ENCODE measurements at regions not wholly inside any gene's neighbourhood (a gene's known extent, or its start where the extent isn't known, plus 50 kb on each side); places are given as distances from the start of the nearest gene placed in this dataset.

DNA sequence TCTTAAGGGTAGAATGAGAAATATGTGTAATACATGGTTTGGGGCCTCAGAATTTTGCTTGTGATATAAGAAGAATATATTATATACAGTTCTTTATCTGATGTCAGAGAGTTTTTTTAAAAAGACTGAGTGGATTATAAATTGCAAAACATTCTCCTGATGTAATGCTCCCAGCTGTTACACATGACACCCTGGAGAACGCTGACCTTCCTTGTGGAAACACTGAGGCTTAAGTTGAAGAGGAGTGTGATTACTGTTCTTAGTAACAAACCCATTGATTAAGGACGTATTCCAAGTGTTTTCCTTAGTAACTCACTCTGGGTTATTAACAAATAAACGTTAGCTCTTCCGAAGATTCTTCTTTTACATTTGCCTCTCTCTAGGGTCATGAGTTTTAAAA, 1069.3 kb upstream of the CNTNAP5 start:
- no peak for DNase-seq

GRCh38 chr2:122960759-122961641, 1064.1 kb upstream of the CNTNAP5 start:
- no peak for DNase-seq

- no peak for DNase-seq
These were observed 1058.6 kb upstream of the CNTNAP5 start for GRCh38 chr2:122966461-122966860.

DNA sequence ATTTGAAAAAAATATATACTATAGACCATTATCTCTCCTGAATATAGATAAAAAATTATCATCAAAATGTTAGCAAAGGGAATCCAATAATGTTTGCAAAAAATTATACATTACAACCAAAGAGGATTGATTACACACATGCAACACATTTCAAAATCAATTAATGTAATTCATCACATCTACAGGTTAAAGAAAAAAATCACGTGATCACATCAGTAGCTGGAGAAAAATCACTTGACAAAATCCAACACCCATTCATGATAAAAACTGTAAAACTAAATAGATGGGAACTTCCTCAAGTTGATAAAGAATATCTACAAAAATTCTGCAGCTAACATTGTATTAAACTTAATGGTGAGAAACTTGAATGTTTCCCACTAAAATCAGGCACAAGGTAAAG, 1047.5 kb upstream of the CNTNAP5 start:
- DNase-seq, result no peak

DNA sequence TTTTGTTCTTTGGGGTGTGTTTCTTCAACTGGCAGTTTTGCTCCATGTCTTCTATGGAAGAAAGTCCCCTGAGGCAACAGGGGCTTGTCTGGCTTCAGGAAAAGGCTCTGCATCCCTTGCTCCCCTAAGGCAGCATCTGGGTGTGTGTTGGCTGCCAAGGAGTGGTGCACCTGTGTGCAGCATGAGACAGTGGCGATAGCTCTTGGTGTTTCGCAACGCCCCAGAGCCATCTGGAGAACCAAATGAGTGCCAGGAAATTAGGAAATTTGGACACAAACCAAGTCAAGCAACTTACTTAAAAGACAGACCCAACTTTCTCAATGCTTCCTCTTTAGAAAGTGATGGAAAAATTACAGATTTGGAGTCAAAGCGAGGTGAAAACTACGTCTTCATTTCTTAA, 1044.4 kb upstream of the CNTNAP5 start:
- no peak for DNase-seq

- no peak for DNase-seq
These were observed 1042.2 kb upstream of the CNTNAP5 start for GRCh38 chr2:122982936-122983335.

DNA sequence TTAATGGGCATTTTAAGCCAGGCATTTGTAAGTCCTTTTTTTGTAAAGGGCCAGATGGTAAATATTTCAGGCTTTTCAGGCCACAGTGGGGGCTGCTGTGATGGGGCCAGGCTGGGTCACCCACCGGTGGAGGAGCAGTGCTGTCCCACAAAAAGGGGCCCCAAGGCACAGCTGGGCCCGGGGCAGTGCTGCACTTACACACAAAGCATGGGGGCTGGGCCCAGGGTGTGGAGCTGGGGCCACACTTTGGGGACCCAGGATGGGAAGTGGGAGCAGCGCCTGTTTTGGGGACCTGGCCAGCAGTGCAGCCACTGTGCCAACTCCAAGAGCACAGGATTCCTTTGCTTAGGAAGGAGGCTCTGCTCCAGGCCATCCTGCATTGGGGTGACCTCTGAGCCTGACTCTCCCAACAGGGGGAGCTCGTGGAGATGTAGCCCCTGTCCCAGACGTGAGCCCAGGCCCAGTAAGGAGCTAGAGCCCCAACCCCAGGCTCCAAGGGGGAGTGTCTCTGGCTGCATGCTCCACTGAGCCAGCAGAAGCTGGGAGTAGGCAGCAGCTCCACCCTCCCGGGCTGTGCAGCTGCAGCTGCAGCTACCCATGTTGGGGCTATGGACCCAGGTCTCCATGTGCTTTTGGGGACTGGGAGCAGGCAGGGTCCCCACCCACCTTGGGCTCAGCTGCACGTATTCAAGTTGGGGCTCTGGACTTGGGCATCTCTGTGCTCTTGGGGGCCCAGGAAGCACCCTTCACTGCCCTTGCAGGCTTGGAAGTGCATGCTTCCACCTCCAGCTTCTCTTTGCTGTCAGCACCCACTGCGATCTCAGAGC, 1036.5 kb upstream of the CNTNAP5 start:
- DNase-seq, result no peak

- DNase-seq, result no peak
These were observed 1031.5 kb upstream of the CNTNAP5 start for GRCh38 chr2:122993592-122993991.

GRCh38 chr2:122999258-122999657, 1025.8 kb upstream of the CNTNAP5 start:
- no peak for DNase-seq

GRCh38 chr2:122999821-123000220, 1025.3 kb upstream of the CNTNAP5 start:
- DNase-seq, result no peak

DNA sequence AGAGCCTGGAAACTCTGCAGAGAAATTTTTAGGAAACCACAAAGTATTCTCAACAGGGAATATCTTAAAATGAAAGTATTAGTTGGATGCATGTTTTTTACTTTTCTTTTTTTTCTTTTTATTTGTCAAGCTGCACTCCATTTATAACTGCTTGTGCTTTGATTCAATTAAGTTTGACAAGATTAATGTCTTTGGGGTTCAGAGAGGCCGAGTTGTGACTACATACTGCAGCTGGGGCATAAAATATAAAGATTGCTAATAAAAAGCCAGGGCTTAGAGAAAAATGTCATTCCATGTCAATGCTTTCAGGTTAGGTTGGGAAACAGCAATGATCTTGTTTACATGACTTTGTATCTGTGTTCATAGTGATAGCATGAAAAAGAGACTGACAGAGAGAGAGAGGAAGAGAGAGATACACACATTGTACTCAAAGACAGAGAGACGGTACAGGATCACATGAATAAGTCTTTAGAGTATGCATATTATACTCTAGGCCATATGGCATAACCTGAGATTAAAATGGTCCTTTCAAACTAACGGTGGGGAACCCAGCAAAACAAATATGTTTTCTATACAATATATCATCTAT, 1022.3 kb upstream of the CNTNAP5 start:
- no peak for DNase-seq

DNA sequence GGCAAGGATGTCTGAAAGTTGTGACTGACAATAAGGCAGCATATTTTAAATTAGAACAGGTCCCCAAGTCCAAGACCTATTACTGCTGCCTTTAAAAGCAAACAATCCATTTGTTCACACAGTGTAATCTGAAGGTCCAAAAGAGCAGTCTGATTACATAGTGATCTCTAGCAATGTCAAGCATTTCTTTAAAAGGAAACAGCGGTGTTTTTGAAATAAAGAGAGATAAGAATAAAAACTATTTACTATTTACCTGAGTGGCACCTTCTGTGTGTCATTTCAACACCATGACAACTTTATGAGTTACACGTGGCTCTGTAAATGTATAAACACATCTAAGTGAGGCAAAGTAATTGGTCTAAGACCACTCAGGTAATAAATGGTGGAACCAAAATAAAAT, 1009.9 kb upstream of the CNTNAP5 start:
- no peak for DNase-seq

DNA sequence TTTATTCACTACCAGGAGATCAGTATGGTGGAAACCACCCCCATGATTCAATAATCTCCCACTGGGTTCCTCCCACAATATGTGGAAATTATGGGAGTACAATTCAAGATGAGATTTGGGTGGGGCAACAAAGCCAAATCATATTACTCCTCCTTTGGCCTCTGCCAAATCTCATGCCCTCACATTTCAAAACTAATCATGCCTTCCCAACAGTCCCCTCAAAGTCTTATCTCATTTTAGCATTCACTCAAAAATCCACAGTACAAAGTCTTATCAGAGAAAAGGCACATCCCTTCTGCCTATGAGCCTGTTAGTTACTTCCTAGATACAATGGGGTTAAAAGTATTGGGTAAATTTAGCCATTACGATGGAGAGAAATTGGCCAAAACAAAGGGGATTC, 989.5 kb upstream of the CNTNAP5 start:
- DNase-seq, result no peak

GRCh38 chr2:123036300-123036699, 988.8 kb upstream of the CNTNAP5 start:
- no peak for DNase-seq

- no peak for DNase-seq
These were observed 984.6 kb upstream of the CNTNAP5 start for GRCh38 chr2:123040506-123040905.

- no peak for DNase-seq
These were observed 981.6 kb upstream of the CNTNAP5 start for GRCh38 chr2:123043458-123043857.

DNA sequence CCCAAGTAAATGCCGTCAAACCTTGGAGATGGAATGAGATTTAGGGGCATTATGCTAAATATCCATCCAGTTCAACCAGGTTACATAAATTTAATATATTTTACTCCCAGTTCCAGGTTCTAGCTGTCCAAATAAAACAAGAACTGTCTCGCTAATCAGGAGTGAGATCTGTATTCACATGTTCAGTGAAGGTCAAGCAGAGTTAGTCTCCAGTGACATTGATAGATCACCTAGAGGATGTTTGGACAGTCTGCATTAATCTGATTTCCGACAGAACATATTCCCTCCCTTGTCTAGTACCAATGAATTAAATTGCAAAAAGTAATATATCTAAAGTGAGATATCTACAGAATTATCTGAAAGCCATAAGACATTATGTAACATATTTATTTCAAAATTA, 979.4 kb upstream of the CNTNAP5 start:
- DNase-seq, result no peak

DNA sequence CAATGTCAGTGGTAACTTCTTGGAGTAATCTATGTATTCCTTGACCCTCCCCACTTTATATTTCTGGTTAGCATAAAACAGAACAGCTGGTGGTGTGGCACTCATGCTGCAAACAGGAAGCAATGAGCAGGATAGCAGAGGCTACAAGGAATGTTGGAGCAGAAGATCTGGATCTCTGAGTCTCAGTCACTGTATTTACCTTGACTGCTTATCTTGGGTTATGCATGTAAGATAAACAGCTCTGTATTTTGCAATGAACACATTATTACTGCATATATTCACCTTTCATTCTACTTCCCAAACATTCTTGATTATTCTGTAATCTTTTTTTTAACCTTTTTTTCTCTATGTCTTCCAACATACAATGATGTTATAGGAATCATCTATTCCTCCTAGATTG, 977.9 kb upstream of the CNTNAP5 start:
- DNase-seq, result no peak

- DNase-seq, result no peak
These were observed 974.0 kb upstream of the CNTNAP5 start for GRCh38 chr2:123051136-123051535.

DNA sequence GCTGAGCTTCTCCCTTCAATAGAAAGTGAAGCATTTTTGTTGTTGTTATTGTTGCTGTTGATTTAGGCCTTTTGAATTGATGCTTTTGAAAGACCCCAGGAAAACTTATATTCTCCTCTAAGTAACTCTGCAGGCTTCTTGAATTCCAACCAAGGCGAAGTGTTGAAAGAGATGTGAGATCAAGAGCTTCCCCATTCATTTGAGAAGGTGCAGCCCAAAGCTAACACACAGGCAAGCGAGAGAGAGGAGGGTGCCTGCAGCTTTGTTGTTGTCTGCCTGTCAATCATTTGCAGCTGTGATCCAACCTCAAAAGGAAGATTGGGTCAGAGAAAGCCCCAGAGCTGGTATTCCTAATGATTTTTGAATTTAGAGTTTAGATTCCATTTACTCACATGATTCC, 963.6 kb upstream of the CNTNAP5 start:
- no peak for DNase-seq

- DNase-seq, result no peak
These were observed 951.7 kb upstream of the CNTNAP5 start for GRCh38 chr2:123073371-123073770.

- no peak for DNase-seq
These were observed 951.1 kb upstream of the CNTNAP5 start for GRCh38 chr2:123073956-123074355.

- DNase-seq, result no peak
These were observed 948.0 kb upstream of the CNTNAP5 start for GRCh38 chr2:123077101-123077500.

DNA sequence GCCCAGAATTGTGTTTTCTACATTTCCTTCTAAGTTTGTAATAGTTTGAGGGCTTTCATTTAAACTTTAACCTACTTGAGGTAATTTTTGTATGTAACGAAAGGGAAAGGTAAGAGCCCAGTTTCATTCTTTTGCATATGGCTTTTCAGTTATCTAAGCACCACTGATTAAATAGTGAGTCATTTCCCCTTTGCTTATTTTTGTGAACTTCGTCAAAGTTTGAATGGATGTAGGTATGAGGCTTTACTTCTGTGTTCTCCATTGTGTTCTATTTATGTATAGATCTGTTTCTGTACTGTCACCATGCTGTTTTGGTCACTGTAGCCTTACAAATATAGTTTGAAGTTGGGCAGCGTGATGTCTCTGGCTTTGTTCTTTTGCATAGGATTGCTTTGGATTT, 944.8 kb upstream of the CNTNAP5 start:
- no peak for DNase-seq

Measured in activated CD4-positive, alpha-beta T cell treated with anti-CD3 and anti-CD28 coated beads, Interleukin-2, amount 50 U/mL, for 48 hours (primary cell).